KMS-11 (cell line): ENCODE measurements at regions not wholly inside any gene's neighbourhood (a gene's known extent, or its start where the extent isn't known, plus 50 kb on each side); places are given as distances from the start of the nearest gene placed in this dataset.

Source experiments
- H2AFZ ChIP-seq: fragments of 200-600 bp; sonication (generic); 2 replicates; pipeline ENCODE4 v1.6.1; 2016; ENCODE audit warnings: antibody characterized with exemption, mixed run types, low read depth
- H3K27ac ChIP-seq: fragments of 200-600 bp; sonication (generic); 2 replicates; pipeline ENCODE4 v1.6.1; 2016; ENCODE audit warnings: mild to moderate bottlenecking, mixed run types
- H3K27me3 ChIP-seq: fragments of 200-600 bp; sonication (generic); 2 replicates; pipeline ENCODE4 v1.6.1; 2017; ENCODE audit warnings: mild to moderate bottlenecking, low read depth, mixed run types, moderate library complexity; ENCODE audit not compliant: insufficient read depth
- H3K36me3 ChIP-seq: fragments of 200-600 bp; sonication (generic); 2 replicates; pipeline ENCODE4 v1.6.1; 2017; ENCODE audit warnings: mild to moderate bottlenecking, mixed run types; ENCODE audit not compliant: insufficient read depth
- H3K4me1 ChIP-seq: fragments of 200-600 bp; sonication (generic); 2 replicates; pipeline ENCODE4 v1.6.1; 2016; ENCODE audit warnings: mild to moderate bottlenecking, low read depth, mixed run types; ENCODE audit not compliant: poor library complexity, severe bottlenecking
- H3K4me2 ChIP-seq: fragments of 200-600 bp; sonication (generic); 2 replicates; pipeline ENCODE4 v1.7.0; 2016; ENCODE audit warnings: mild to moderate bottlenecking, mixed run types
- H3K4me3 ChIP-seq: fragments of 200-600 bp; sonication (generic); IDR thresholded peaks from 2 replicates; pipeline ENCODE4 v1.6.1; 2017; ENCODE audit warnings: low read depth, low read length, mixed read lengths; ENCODE audit not compliant: insufficient read depth
- H3K79me2 ChIP-seq: fragments of 200-600 bp; sonication (generic); 2 replicates; pipeline ENCODE4 v1.6.1; 2016; ENCODE audit warnings: low read depth, mixed run types; ENCODE audit not compliant: insufficient read depth
- H3K9ac ChIP-seq: fragments of 200-600 bp; sonication (generic); 2 replicates; pipeline ENCODE4 v1.6.1; 2016; ENCODE audit warnings: mild to moderate bottlenecking, mixed run types
- H4K20me1 ChIP-seq: fragments of 200-600 bp; sonication (generic); 2 replicates; pipeline ENCODE4 v1.6.1; 2016; ENCODE audit warnings: mild to moderate bottlenecking, mixed run types; ENCODE audit not compliant: insufficient read depth
- CTCF ChIP-seq: fragments of 200-600 bp; sonication (generic); conservative IDR thresholded peaks from 2 replicates; pipeline ENCODE4 v1.6.1; 2017; ENCODE audit warnings: low read depth, mild to moderate bottlenecking, antibody characterized with exemption, low read length, moderate library complexity, mixed read lengths

DNA sequence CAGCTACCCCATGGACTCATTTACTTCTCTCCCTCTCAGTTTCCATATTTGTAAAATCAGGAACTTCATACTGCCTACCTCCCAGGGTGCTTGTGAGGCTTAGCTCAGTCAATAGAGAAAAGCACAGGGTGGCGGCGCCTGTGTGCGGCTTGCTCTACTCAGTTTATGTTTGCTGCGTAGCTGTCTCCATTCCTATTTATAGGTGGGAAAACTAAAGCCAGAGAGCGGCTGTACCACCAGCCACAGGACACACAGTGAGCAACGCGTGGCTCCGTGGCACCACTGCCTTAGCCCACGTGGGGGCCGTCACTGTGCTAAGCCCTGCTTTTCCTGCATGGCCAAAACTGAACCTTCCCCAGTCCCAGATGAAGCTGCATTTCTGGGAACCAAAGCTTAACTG, 292.4 kb downstream of the TEX29 start:
- H4K20me1 ChIP-seq = no peaks in the 10 kb centered on the region
- H3K27me3 ChIP-seq = no peaks in the 10 kb centered on the region

GRCh38 chr13:111614009-111614408, 293.6 kb downstream of the TEX29 start:
- no peak overlapping the region for H3K4me3 ChIP-seq
- H3K36me3 ChIP-seq = no peaks in the 10 kb centered on the region
- no peak for TF ChIP-seq CTCF
- no peaks in the 10 kb centered on the region for H3K4me1 ChIP-seq
- H3K27ac ChIP-seq = no peak overlapping the region
- H3K27me3 ChIP-seq = no peaks in the 10 kb centered on the region
- no peaks in the 10 kb centered on the region for H4K20me1 ChIP-seq
- H3K9ac ChIP-seq = no peak overlapping the region
- no peak overlapping the region for H3K4me2 ChIP-seq
- H2AFZ ChIP-seq = no peak overlapping the region
- no peaks in the 10 kb centered on the region for H3K79me2 ChIP-seq

More for the DNA sequence above, 292.4 kb downstream of the TEX29 start:
- Histone ChIP-seq H3K79me2 (no peaks in the 10 kb centered on the region), H3K4me1 (no peaks in the 10 kb centered on the region), H3K4me2 (no peak overlapping the region), H3K36me3 (no peaks in the 10 kb centered on the region), H3K9ac (no peak overlapping the region), H3K4me3 (no peak overlapping the region), H3K27ac (no peak overlapping the region), H2AFZ (no peak overlapping the region)
- no peak for TF ChIP-seq CTCF

DNA sequence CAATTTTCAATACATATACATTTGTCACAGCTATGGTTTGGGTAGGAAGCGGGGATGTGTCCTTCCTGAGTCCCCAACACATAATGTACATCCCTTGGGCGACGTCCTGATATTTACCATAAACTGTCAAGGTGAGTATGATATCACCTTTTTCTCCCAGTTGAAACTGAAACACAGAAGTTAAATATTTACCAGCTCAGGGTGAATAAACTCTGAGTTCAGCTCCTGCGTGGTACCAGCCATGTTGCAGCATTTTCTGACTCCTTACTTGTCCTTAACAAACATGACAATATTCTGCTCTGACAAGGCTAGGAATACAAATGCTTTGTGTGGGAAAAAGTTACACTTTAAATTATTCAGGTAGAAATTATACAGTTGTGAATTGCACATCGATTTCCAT, 294.2 kb downstream of the TEX29 start:
- TF ChIP-seq CTCF = no peak
- Histone ChIP-seq H3K79me2 (no peaks in the 10 kb centered on the region), H3K27ac (no peak overlapping the region), H3K4me3 (no peak overlapping the region), H3K36me3 (no peaks in the 10 kb centered on the region), H2AFZ (no peak overlapping the region), H3K4me2 (no peak overlapping the region), H3K9ac (no peak overlapping the region), H3K27me3 (no peaks in the 10 kb centered on the region), H3K4me1 (no peaks in the 10 kb centered on the region), H4K20me1 (no peaks in the 10 kb centered on the region)

GRCh38 chr13:111616203-111616602, 295.8 kb downstream of the TEX29 start:
- Histone ChIP-seq H3K27me3 (no peaks in the 10 kb centered on the region), H4K20me1 (no peaks in the 10 kb centered on the region), H3K9ac (no peak overlapping the region), H3K79me2 (no peaks in the 10 kb centered on the region), H3K27ac (no peak overlapping the region), H3K36me3 (no peaks in the 10 kb centered on the region), H3K4me1 (no peaks in the 10 kb centered on the region), H3K4me3 (no peak overlapping the region), H2AFZ (no peak overlapping the region), H3K4me2 (no peak overlapping the region)
- TF ChIP-seq CTCF = no peak

GRCh38 chr13:111620166-111620565, 299.7 kb downstream of the TEX29 start:
- H3K27me3 ChIP-seq = no peaks in the 10 kb centered on the region
- H4K20me1 ChIP-seq = no peaks in the 10 kb centered on the region
- H3K4me1 ChIP-seq = no peaks in the 10 kb centered on the region
- no peak overlapping the region for H3K4me2 ChIP-seq
- no peak for TF ChIP-seq CTCF
- H3K9ac ChIP-seq = no peak overlapping the region
- no peak overlapping the region for H3K27ac ChIP-seq
- no peak overlapping the region for H2AFZ ChIP-seq
- no peak overlapping the region for H3K4me3 ChIP-seq
- H3K79me2 ChIP-seq = no peaks in the 10 kb centered on the region
- H3K36me3 ChIP-seq = no peaks in the 10 kb centered on the region
